Stimulated activated CD8-positive, alpha-beta memory T cell treated with anti-CD3 and anti-CD28 coated beads, Interleukin-7, amount 100 ng/mL, for 48 hours (primary cell): ENCODE measurements at regions not wholly inside any gene's neighbourhood (a gene's known extent, or its start where the extent isn't known, plus 50 kb on each side); places are given as distances from the start of the nearest gene placed in this dataset.

Experiments
- DNase-seq, 2 donors: peaks; one replicate each; pipeline ENCODE4 v3.0.0-alpha.2; 2020; ENCODE audit warnings: low read depth in 1 of 2; ENCODE audit errors: extremely low read depth in 1 of 2

DNA sequence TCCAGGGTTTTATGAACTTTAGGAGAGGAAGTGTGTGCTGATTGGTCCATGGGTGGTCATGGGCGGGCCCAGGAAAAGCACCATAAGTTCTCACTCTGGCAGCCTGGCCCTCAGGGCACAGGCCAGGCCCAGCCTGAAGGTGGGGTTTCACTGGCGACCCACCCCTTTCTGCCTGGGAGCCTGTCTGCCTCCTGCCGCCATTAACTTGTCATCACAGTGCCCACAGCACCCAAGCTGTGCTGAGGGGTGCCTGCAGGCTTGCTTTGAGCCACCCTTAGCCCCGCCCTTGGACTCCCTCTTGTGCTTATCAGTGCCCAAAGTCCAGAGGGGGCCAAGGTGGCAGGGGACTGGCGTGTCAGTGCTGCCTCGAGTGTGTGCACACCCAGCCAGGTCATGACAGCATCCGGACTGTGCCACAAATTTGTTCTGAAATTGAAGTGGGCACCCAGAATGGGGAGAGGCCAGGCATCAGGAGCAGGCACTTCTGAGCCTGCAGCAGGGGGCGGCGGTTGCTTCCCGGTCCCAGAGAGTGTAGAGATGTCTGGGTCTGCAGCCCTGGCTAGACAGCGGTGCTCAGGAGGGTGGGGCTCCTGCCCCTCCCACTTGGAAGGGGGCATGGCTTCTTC, 455.6 kb downstream of the TMA16 start:
- DNase-seq = no peak

DNA sequence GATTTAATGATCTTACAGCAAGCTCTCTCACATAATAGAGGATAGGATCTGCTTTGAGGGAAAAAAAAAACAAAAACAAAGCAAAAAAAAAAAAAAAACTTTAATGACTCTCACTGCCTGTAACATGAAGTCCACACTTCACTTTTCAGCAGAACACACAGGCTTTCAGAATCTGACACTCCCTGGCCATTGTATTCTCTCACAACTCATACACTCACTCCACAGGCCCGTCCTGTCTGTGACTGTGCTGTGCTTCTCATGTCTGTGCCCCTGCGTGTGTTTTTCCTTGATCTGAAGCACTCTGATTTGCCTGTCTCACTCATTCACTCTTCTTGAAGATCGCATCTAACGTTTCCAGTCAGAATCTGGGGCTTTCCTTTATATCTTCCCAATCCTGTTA, 460.8 kb downstream of the TMA16 start:
- no peak for DNase-seq

DNA sequence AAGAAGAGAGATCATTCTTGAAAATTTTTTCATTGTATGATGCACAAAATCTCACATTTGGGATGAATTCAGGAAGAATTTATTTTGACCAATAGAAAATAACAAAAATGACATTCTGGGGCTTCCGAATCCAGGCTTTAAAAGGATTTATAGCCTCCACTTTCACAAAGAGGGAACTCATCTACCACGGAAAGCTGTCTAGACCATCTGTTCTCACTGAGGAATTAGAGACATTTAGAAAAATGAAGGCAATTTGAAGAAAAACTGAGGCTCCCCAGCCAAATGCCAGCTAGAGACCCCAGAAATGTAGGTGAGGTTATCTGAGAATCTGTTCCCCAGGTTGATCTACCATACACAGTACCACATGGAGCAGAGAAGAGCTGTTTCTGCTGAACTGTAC, 464.3 kb downstream of the TMA16 start:
- DNase-seq = no peak

DNA sequence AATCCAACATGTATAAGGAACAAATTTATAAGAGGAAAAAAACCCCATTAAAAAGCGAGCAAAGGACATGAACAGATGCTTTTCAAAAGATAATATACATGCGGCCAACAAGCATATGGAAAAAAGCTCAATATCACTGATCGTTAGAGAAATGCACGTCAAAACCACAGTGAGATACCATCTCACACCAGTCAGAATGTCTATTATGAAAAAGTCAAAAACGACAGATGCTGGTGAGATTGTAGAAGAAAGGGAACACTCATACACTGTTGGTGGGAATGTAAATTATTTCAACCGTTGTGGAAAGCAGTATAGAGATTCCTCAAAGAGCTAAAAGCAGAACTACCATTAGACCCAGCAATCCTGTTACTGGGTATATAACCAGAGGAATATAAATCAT, 465.4 kb downstream of the TMA16 start:
- DNase-seq = no peak

DNA sequence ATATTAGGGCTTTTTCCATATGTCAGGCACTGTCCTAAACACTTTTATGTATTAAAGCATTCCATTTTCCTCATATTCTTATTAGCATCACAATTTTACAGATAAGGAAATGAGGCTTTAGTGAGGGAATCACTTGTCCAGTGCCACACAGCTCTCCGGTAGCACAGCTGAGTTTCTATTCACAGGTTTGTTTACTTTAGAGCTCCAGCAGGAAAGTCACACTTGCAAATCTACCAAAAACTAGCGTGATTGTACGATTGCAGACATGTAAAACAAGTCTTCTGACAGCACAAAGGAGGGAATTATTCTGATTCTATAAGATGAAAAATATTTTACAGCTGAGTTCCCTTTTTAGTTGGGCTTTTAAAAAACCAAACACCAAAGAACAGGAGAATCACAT, 472.1 kb downstream of the TMA16 start:
- no peak for DNase-seq

DNA sequence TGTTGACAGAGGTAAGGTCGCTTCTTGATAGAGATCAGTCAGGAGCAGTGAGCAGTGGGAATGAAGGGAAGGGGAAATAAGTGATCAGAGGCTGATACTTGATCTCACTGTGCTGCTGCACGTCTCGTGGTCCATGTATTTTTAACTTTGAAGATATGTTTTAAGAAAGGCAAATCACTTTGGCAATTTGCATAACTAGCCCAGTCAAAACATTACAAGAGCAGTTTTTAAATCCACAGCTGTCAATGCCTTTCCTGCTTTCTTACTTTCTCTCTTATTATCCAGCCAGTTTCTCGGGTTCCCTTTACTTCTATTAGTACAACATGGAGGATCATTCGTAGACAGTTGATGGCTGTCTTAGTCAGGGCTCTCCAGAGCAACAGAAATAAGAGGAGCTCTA, 472.8 kb downstream of the TMA16 start:
- DNase-seq = no peak

DNA sequence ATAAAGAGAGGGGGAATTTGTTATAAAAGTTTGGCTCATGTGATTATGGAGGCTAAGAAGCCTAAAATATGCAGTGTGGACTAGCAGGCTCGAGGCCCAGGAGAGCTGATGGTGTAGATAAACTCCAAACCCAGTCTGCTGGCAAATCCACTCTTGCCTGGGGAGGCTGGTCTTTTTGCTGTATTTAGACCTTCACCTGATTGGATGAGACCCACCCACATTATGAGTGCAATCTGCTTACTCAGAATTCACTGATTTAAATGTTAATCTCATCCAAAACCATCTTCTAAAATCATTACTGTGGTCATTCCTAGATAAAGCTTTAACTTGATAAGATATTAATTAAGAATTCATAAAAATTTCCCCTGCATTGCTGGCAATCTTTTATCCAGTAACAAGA, 473.2 kb downstream of the TMA16 start:
- DNase-seq = no peak

DNA sequence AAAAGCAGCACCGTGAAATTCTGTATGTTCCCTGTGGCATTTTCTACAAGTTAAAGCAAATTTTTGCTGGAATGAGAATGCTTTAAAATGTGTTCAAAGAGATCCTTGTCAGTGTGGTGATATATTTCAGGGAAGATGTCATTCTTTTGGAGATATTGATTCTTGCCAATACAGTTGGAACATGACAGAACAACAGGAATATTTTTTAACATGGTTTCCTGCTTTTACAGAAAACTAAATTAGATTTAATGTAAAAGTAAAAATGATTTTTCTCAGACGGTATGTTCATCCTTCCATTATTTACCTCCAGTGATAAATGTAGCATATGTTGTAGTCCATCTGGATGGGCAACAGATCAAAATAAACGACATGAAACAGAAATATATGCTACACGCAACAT, 474.8 kb downstream of the TMA16 start:
- no peak for DNase-seq

DNA sequence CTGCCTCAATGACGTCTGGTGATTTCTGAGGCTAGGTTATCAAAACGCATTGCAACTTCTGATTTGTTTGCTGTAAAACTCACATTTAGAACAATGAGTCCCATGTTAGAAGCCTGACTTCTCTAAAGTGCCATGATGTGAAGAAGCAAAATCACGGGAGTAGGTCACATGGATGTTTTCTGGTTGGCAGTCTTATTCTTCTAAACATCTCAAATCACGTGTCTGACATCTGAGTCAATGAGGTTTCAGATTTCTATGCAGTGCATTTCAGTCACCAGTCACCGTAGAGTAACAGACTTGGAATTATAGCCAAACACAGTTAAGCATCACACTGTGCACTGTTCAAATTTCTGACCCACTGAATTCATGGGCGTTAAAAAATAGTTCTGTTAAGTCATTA, 482.1 kb downstream of the TMA16 start:
- DNase-seq = no peak

DNA sequence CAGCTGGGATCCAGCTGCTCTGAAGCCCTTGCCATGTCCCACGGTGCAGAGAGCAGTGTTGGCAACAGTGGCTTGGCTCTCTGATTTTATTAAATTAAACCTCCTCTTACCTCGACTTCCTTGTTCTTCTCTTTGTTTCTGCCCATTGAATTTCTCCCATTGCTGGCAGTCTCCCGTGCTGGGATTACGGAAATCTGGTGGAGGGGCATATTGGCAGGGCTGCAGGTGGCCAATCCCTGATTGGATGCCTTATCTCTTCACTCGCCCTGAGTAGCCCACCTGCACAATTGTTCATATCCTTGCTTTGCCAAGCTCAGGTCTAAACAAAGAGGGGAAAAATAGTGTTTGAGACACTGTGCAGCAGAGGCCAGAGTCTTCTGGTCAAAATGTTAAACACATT, 493.9 kb downstream of the TMA16 start:
- DNase-seq = no peak

DNA sequence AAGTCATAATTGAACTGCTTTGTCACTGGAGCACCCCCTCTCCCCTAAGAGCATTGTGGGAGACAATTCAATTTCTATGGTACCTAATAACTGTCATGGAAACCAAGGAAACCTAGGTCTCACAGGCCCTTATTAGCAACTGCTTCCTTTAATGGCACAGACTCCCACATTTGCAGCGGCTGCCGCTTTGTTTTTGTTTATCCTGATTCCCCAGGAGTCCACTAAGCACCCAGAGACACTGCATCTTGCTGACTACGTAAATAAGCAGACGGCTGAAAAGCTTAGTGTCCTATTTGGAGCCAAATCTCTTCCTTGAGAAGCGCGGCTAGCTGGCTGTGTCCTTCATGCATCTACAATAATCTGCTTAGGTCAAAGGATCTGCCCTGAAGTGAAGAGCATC, 494.4 kb downstream of the TMA16 start:
- no peak for DNase-seq

DNA sequence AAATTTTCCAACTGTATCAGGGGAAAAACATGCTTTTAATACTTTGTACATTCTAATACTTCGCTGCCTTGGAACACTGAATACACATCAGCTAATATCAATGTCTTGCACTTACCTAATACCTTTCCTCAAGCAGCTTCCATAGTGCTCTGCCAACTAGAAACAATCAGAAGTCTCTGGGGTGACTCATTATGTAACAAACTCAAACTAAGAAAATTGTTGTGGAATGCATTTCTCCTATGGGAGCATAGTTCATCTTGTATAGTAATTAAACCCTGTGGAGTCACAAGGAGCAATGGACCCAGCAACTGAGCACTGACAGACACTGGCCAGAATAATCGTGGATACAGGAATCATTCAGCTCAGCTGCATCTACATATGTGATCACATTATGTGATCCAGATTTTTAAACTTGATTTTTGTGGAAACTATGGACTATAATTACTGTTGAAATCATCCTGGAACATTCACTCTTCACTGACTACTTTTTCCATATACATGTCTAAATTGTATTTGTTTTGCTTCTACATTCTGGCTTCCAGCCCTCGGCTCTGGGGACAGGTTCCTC, 496.9 kb downstream of the TMA16 start:
- DNase-seq = no peak

DNA sequence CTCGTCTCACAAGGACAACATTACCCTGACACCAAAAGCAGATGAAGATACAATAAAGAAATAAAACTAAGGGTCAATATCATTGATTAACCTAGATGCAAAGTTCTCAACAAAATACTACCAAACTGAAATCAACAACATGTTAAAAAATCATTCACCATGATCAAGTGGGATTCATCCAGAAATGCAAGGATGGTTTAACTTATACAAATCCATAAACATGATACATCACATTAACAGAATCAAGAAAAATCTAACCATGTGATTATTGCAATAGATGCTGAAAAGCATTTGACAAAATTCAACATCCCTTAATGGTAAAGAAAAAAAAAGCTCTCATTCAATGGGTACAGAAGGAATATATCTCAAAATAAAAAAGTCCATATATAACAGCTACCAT, 514.9 kb downstream of the TMA16 start:
- no peak for DNase-seq

DNA sequence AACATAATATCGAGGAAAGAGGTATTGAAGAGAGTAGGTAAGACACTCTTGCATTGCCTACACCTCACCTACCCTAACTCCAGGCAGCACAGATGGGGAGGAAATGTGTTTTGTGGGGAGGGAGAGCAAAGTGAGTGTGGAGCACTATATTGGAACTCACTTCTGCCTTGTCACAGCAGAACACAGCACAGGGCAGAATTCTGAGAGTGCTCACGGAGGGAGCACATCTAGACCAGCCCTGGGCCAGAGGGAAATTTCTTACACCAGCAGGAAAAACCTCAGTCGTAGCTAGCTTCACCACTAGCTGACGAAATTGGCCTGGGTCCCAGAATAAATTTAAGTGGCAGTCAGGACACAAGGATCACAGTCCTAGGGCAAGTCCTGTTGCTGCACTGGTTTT, 517.3 kb downstream of the TMA16 start:
- no peak for DNase-seq

DNA sequence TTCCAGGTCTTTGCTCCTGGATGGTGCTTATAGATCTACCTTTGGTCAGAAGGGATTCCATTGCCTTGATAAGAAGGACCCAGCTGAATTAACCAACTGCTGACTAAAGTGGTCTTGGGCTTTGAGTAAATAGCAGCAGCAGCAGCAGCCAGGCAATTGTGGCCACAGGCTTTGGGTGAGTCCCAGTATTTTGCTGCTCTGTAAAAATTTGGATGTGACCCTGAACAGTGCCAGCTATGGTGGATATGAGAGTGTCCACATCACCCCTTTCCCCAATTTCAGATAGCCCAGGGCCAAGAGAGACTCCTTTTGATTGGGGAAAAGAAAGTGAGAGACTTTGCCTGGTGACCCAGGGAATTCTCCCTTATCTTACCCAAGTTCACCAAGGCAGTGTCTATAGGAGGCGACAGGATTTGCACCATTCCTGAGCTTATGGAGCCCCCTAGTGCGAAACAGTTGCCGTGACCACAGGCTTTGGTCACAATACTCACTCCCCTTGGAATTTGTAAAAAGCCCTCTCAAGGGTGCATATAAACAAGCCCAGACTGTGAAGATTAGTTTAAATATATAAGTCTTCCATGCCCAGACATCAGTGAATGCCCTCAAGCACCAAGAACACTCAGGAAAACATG, 518.0 kb downstream of the TMA16 start:
- DNase-seq = no peak

DNA sequence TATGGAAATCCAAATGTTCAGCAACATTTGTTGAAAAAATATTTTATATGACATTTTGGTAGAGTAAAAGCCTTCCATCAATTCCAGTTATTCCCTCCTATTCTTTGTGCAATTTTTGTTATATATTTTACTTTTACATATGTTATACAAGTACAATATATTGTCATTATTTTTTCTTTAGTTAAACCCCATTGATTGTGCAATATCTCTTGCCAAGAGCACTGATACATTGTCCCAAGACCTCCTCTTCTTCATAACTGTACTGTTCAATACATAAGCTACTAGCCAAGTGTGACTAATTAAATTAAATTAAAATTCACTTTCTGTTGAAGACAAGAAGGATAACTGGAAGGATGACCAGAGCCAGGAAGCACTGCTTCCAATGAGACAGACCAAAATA, 527.5 kb downstream of the TMA16 start:
- DNase-seq = no peak

DNA sequence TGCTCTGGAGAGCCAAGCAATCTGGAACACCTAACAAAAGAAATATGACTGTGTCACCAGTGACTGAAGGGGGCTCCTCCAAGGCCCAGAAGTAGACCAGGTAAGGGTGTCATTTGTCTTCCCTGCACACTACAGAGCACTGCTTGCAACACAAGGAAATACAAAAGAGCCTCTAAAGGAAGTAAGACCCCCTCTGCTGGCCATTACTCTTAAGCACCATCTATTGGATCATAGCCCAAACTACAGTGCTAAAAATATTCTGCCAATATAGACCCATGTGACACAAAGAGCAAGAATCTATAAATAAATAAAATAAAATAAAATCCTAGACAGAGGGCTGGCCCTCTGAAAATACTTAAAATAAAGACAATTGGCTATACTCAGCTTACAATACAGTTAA, 528.7 kb downstream of the TMA16 start:
- DNase-seq = no peak

DNA sequence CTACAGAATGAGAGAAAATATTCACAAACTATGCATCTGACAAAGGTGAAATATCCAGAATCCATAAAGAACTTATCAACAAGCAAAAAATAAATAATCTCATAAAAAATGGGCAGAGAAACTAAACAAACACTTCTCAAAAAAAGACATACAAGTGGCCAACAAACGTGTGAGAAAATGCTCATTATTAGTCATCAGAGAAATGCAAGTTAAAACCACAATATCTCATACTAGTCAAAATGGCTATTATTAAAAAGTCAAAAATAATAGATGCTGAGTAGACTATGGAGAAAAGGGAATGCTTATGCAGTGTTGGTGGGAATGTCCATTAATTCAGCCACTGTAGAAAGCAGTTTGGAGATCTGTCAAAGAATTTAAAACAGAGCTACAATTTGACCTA, 533.3 kb downstream of the TMA16 start:
- no peak for DNase-seq

DNA sequence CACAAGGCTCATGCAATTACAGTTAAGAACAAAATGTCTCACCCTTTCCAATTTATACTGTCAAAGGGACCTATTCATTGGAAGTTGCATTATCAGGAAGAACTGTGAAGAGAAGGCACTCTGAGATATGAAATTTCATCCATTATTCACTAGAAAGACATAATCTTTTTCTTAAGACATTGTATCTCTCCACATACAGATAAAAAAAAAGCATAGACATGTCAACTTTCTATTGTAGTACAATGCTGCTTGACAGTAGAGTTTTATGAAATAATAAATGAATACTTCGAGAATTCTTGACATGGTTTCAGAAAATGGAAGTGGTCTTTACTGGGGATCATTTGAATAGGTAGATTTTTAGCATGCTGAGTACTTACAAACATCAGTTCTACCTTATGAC, 545.0 kb downstream of the TMA16 start:
- DNase-seq = no peak

DNA sequence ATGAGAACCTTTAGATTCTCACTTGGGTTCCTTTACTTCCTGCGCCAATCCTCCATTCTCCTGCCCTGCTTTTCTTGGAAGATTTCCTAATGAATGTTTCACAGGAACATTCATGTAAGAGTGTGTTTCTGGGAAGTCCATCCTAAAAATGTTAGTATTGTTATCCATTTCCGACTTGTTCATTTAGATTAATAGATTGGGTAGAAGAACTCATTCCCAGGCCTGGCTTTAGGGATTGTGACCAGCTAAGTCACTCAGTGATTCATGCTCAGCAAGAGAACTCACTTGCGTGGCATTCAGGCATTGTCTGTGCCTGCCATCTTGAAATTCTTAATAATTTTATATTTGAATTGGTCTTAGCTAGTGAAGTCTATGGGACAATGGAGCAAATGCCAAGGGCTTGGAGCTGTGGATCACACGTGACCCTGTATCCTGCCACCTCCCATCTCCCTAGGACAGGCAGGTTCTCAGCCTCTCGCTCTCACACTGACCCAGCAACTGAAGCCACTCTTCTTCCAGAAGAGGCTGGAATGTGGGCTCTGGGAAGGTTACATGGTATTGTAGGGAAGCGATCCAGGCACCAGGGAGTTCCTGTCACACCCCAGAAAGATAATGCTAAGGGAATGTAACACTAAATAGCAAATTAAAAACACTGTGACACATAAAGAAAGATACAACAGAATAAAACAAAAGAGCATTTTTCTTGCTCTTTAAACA, 562.1 kb downstream of the TMA16 start:
- DNase-seq = no peak

DNA sequence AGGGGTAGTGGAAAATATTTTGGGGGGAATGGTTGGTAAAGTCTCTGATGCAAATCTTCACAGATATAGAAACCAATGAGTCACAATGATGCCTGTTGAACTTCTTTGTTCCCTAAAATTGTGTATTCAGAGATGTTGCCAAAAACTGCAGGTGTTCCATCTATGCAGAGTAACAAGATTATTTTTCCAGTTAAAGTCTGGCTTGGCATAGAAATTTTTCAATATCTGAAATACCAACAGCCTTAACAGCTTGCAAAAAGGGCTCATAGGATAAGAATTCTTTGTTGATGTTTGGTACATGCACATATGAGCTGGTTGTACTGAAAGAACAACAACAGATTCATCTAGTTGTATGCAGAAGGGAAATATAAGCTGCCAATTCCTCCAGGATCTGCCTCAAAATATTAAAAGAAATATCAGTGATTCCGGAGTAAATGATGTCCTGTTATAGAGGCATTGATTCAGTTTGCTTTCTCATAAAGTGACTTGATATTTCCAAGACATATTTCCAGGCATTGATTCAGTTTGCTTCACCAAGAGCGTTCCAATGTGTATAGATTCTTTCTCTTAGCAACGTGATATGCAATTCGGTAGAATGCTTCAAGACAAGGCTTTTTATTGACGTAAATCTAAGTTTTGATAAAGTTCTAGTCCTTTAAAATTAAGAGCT, 564.4 kb downstream of the TMA16 start:
- no peak for DNase-seq

DNA sequence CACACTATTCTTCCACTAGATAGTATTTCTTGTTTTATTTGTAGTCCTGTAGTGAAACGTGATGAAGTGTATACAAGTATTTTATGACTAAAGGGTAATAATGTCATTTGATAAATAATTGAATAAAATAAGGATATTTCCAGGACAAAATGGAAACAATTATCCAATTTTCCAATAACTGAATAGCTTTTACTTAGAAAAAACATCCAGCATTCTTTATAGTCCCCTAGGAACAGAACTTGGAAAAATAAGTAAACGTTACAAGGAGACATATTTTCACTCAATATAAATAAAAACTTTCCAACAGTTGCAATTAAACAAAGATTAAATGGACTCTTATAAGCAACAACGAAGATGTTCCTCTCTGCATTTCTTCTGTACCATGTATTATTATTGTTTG, 566.0 kb downstream of the TMA16 start:
- DNase-seq = no peak
